ENCODE measurements at regions not wholly inside any gene's neighbourhood (a gene's known extent, or its start where the extent isn't known, plus 50 kb on each side); places are given as distances from the start of the nearest gene placed in this dataset.
A peak's percentile ranks its signal among the peaks of the same experiment; 100 is the strongest.

- H3K4me3 ChIP-seq (ENCODE audit: low read depth, low read length) = no peak overlapping the region
- no peak for TF ChIP-seq CTCF (IDR thresholded peaks at IDR 0.05; ENCODE audit: low read depth, low read length)
These were observed 274.8 kb downstream of the LRFN2 start for GRCh38 chr6:40312213-40313015.

GRCh38 chr6:40308533-40309306 is 278.4 kb downstream of the LRFN2 start:
- H3K27me3 ChIP-seq (ENCODE audit: insufficient read depth, low read depth, severe bottlenecking) = no peaks in the 10 kb centered on the region
- peaks cover 2% of the 10 kb centered on the region for H3K9me3 ChIP-seq (ENCODE audit: severe bottlenecking)
- TF ChIP-seq CTCF (IDR thresholded peaks at IDR 0.05; ENCODE audit: low read depth, low read length) = peak; percentile 99
- H3K27ac ChIP-seq = no peak overlapping the region
- H3K4me3 ChIP-seq (ENCODE audit: low read depth, low read length) = no peak overlapping the region
- H3K36me3 ChIP-seq = no peaks in the 10 kb centered on the region
- peak; percentile 95 for DNase-seq

More at GRCh38 chr6:40312213-40313015, 274.8 kb downstream of the LRFN2 start:
- DNase-seq = no peak
- Histone ChIP-seq H3K27ac (no peak overlapping the region), H3K27me3 (ENCODE audit: insufficient read depth, low read depth, severe bottlenecking) (no peaks in the 10 kb centered on the region), H3K9me3 (ENCODE audit: severe bottlenecking) (no peaks in the 10 kb centered on the region), H3K36me3 (no peaks in the 10 kb centered on the region)

- H3K36me3 ChIP-seq = no peaks in the 10 kb centered on the region
- TF ChIP-seq CTCF (IDR thresholded peaks at IDR 0.05; ENCODE audit: low read depth, low read length) = no peak
- no peak for DNase-seq
- H3K27ac ChIP-seq = no peak overlapping the region
- peaks cover 2% of the 10 kb centered on the region for H3K9me3 ChIP-seq (ENCODE audit: severe bottlenecking)
- no peaks in the 10 kb centered on the region for H3K27me3 ChIP-seq (ENCODE audit: insufficient read depth, low read depth, severe bottlenecking)
- H3K4me3 ChIP-seq (ENCODE audit: low read depth, low read length) = no peak overlapping the region
These were observed 279.5 kb downstream of the LRFN2 start for GRCh38 chr6:40307712-40308111.

GRCh38 chr6:40302856-40303454 is 284.2 kb downstream of the LRFN2 start:
- Histone ChIP-seq H3K36me3 (no peaks in the 10 kb centered on the region), H3K9me3 (ENCODE audit: severe bottlenecking) (peaks cover 9% of the 10 kb centered on the region), H3K27me3 (ENCODE audit: insufficient read depth, low read depth, severe bottlenecking) (no peaks in the 10 kb centered on the region), H3K27ac (peak overlapping the region; percentile 82), H3K4me3 (ENCODE audit: low read depth, low read length) (peak overlapping the region; percentile 5; the same call in 1 of the 2 replicates)
- peak; percentile 96 for DNase-seq
- TF ChIP-seq CTCF (IDR thresholded peaks at IDR 0.05; ENCODE audit: low read depth, low read length) = no peak

GRCh38 chr6:40299681-40300080 is 287.5 kb downstream of the LRFN2 start:
- no peaks in the 10 kb centered on the region for H3K27me3 ChIP-seq (ENCODE audit: insufficient read depth, low read depth, severe bottlenecking)
- no peak overlapping the region for H3K27ac ChIP-seq
- H3K36me3 ChIP-seq = no peaks in the 10 kb centered on the region
- H3K4me3 ChIP-seq (ENCODE audit: low read depth, low read length) = no peak overlapping the region
- no peak for DNase-seq
- no peak for TF ChIP-seq CTCF (IDR thresholded peaks at IDR 0.05; ENCODE audit: low read depth, low read length)
- H3K9me3 ChIP-seq (ENCODE audit: severe bottlenecking) = peaks cover 7% of the 10 kb centered on the region
